MM.1S (cell line): ENCODE measurements at regions not wholly inside any gene's neighbourhood (a gene's known extent, or its start where the extent isn't known, plus 50 kb on each side); places are given as distances from the start of the nearest gene placed in this dataset.
A peak's percentile ranks its signal among the peaks of the same experiment; 100 is the strongest.

Source experiments
- DNase-seq: peaks from one replicate; pipeline ENCODE4 v3.0.0-alpha.2; 2015
- H2AFZ ChIP-seq: fragments of 300-600 bp; sonication (generic); 2 replicates; pipeline ENCODE4 v1.6.0; 2016; ENCODE audit warnings: antibody characterized with exemption, low read length
- H3F3A ChIP-seq: fragments of 300-600 bp; sonication (generic); 2 replicates; pipeline ENCODE4 v1.6.1; 2016; ENCODE audit warnings: mild to moderate bottlenecking, antibody characterized with exemption, low read length, moderate library complexity, mixed read lengths; ENCODE audit not compliant: insufficient read depth
- H3K27ac ChIP-seq: fragments of 300-600 bp; sonication (generic); 2 replicates; pipeline ENCODE4 v1.5.1; 2016; ENCODE audit warnings: mild to moderate bottlenecking, low read length
- H3K27me3 ChIP-seq: fragments of 300-600 bp; sonication (generic); replicated peaks from 2 replicates; pipeline ENCODE4 v1.6.0; 2016; ENCODE audit warnings: low read length; ENCODE audit not compliant: insufficient read depth
- H3K36me3 ChIP-seq: fragments of 300-600 bp; sonication (generic); replicated peaks from 2 replicates; pipeline ENCODE4 v1.6.1; 2016; ENCODE audit warnings: mild to moderate bottlenecking, low read length, mixed read lengths; ENCODE audit not compliant: insufficient read depth
- H3K4me1 ChIP-seq: fragments of 300-600 bp; sonication (generic); 2 replicates; pipeline ENCODE4 v1.6.1; 2016; ENCODE audit warnings: low read length, mixed read lengths
- H3K4me2 ChIP-seq: fragments of 300-600 bp; sonication (generic); 2 replicates; pipeline ENCODE4 v1.6.0; 2016; ENCODE audit warnings: low read depth, low read length
- H3K4me3 ChIP-seq: fragments of 300-600 bp; sonication (generic); 2 replicates; pipeline ENCODE4 v1.5.1; 2016; ENCODE audit warnings: low read length, mixed read lengths
- H3K79me2 ChIP-seq: fragments of 300-600 bp; sonication (generic); 2 replicates; pipeline ENCODE4 v1.6.1; 2016; ENCODE audit warnings: mixed run types, low read length, mixed read lengths
- H3K9ac ChIP-seq: fragments of 300-600 bp; sonication (generic); 2 replicates; pipeline ENCODE4 v1.6.1; 2016; ENCODE audit warnings: low read length, mixed read lengths
- H3K9me2 ChIP-seq: fragments of 300-600 bp; sonication (generic); replicated peaks from 2 replicates; pipeline ENCODE4 v1.6.1; 2016; ENCODE audit warnings: mild to moderate bottlenecking, low read length, mixed read lengths; ENCODE audit not compliant: insufficient read depth
- H3K9me3 ChIP-seq: fragments of 300-600 bp; sonication (generic); replicated peaks from 2 replicates; pipeline ENCODE4 v1.6.1; 2016; ENCODE audit warnings: mild to moderate bottlenecking, low read length, mixed read lengths; ENCODE audit not compliant: insufficient read depth
- H4K20me1 ChIP-seq: fragments of 300-600 bp; sonication (generic); 2 replicates; pipeline ENCODE4 v1.6.1; 2016; ENCODE audit warnings: mild to moderate bottlenecking, low read length, moderate library complexity, mixed read lengths; ENCODE audit not compliant: insufficient read depth
- EZH2 ChIP-seq: fragments of 300-600 bp; sonication (generic); optimal IDR thresholded peaks from 2 replicates; pipeline ENCODE3; 2017; ENCODE audit warnings: low read depth, mild to moderate bottlenecking, antibody characterized with exemption, low read length, mixed read lengths
- EZH2phosphoT487 ChIP-seq: fragments of 300-600 bp; sonication (generic); IDR thresholded peaks from 2 replicates; pipeline ENCODE4 v1.6.1; 2018; ENCODE audit warnings: antibody characterized with exemption, low read length
- TF ChIP-seq, protein P1 (sequence below): fragments of 300-600 bp; sonication (generic); IDR thresholded peaks from 2 replicates; pipeline ENCODE4 v1.5.1; 2016; ENCODE audit warnings: antibody characterized with exemption, low read length, mixed read lengths

- Histone ChIP-seq H3K9ac (no peak overlapping the region), H4K20me1 (no peaks in the 10 kb centered on the region), H3K9me2 (no peaks in the 10 kb centered on the region), H2AFZ (no peak overlapping the region; the same call in 1 of the 2 replicates), H3K36me3 (no peaks in the 10 kb centered on the region), H3K27ac (no peak overlapping the region), H3K9me3 (no peaks in the 10 kb centered on the region), H3K79me2 (no peaks in the 10 kb centered on the region), H3F3A (no peaks in the 10 kb centered on the region), H3K4me1 (no peaks in the 10 kb centered on the region), H3K4me3 (no peak overlapping the region), H3K27me3 (no peaks in the 10 kb centered on the region), H3K4me2 (no peak overlapping the region)
- peak; percentile 28 for DNase-seq
- TF ChIP-seq EZH2, result no peak
- TF ChIP-seq, protein P1, sequence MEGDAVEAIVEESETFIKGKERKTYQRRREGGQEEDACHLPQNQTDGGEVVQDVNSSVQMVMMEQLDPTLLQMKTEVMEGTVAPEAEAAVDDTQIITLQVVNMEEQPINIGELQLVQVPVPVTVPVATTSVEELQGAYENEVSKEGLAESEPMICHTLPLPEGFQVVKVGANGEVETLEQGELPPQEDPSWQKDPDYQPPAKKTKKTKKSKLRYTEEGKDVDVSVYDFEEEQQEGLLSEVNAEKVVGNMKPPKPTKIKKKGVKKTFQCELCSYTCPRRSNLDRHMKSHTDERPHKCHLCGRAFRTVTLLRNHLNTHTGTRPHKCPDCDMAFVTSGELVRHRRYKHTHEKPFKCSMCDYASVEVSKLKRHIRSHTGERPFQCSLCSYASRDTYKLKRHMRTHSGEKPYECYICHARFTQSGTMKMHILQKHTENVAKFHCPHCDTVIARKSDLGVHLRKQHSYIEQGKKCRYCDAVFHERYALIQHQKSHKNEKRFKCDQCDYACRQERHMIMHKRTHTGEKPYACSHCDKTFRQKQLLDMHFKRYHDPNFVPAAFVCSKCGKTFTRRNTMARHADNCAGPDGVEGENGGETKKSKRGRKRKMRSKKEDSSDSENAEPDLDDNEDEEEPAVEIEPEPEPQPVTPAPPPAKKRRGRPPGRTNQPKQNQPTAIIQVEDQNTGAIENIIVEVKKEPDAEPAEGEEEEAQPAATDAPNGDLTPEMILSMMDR, result peak; percentile 45
Measured at GRCh38 chr5:104347119-104347708, 784.6 kb upstream of the NUDT12 start.

DNA sequence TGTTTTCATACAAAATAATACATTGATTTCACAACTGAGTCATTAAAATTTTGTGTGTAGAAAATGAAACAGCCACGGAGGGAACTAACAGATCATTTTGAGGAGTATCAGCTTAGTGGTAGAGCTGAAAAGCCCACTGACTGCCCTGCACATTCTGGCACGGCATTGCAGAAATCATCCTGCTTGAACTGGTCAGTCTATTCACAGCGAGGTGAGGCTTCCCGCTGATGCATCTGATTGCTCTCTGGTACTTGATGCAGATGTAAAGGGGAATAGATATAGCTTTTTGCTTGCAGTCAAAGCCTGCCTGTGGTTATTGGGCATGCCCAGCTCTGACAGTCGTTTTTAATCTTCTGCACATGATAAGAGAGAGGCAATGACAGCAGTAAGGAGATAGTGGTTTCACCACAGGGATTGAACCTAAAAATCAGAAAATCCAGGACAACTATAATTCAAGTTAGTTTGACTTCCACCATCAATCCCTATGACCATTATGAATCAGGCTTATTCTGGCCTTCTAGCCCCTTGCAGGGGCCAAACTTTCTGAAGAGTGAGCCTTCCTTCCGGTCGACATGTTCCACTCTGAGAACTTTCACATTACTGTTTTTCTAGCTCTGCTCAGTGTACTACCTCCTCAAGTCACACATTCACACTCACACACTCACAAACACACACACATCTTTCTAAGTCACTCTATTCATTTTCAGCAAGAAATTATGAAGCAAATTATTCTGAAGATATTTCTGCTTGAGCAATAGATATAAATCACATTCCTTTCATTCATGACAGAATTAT, 782.8 kb upstream of the NUDT12 start:
- Histone ChIP-seq H3K9ac (no peak overlapping the region), H3K27me3 (no peaks in the 10 kb centered on the region), H3K4me3 (no peak overlapping the region), H3K36me3 (no peaks in the 10 kb centered on the region), H3K9me3 (no peaks in the 10 kb centered on the region), H3F3A (no peaks in the 10 kb centered on the region), H3K9me2 (no peaks in the 10 kb centered on the region), H3K4me2 (no peak overlapping the region), H2AFZ (no peak overlapping the region), H3K79me2 (no peaks in the 10 kb centered on the region), H4K20me1 (no peaks in the 10 kb centered on the region), H3K4me1 (no peaks in the 10 kb centered on the region), H3K27ac (no peak overlapping the region)
- no peak for DNase-seq
- TF ChIP-seq EZH2phosphoT487, result no peak
- TF ChIP-seq, protein P1, result no peak
- no peak for TF ChIP-seq EZH2

- H3K4me2 ChIP-seq, result no peak overlapping the region
- H3K4me1 ChIP-seq, result no peaks in the 10 kb centered on the region
- H3K9me3 ChIP-seq, result no peaks in the 10 kb centered on the region
- no peaks in the 10 kb centered on the region for H3K27me3 ChIP-seq
- H3K36me3 ChIP-seq, result no peaks in the 10 kb centered on the region
- DNase-seq, result no peak
- no peak overlapping the region for H3K27ac ChIP-seq
- no peak overlapping the region for H3K4me3 ChIP-seq
- TF ChIP-seq EZH2, result no peak
- TF ChIP-seq EZH2phosphoT487, result no peak
- TF ChIP-seq, protein P1, result no peak
- H3K79me2 ChIP-seq, result no peaks in the 10 kb centered on the region
- H3K9ac ChIP-seq, result no peak overlapping the region
- H2AFZ ChIP-seq, result no peak overlapping the region
- H4K20me1 ChIP-seq, result no peaks in the 10 kb centered on the region
- no peaks in the 10 kb centered on the region for H3K9me2 ChIP-seq
- H3F3A ChIP-seq, result no peaks in the 10 kb centered on the region
Measured at GRCh38 chr5:104344809-104345208, 782.2 kb upstream of the NUDT12 start.
